Kidney capillary endothelial cell (primary cell): ENCODE measurements at regions not wholly inside any gene's neighbourhood (a gene's known extent, or its start where the extent isn't known, plus 50 kb on each side); places are given as distances from the start of the nearest gene placed in this dataset.
"Not testable (repeated sequence)": the region's sequence is repeated elsewhere in the genome, so short reads cannot be mapped to it uniquely, and the experiment has no call there.

Experiments used
- DNase-seq: peaks from one replicate; pipeline ENCODE4 v3.0.0-alpha.2; 2018; ENCODE audit warnings: low spot score

DNA sequence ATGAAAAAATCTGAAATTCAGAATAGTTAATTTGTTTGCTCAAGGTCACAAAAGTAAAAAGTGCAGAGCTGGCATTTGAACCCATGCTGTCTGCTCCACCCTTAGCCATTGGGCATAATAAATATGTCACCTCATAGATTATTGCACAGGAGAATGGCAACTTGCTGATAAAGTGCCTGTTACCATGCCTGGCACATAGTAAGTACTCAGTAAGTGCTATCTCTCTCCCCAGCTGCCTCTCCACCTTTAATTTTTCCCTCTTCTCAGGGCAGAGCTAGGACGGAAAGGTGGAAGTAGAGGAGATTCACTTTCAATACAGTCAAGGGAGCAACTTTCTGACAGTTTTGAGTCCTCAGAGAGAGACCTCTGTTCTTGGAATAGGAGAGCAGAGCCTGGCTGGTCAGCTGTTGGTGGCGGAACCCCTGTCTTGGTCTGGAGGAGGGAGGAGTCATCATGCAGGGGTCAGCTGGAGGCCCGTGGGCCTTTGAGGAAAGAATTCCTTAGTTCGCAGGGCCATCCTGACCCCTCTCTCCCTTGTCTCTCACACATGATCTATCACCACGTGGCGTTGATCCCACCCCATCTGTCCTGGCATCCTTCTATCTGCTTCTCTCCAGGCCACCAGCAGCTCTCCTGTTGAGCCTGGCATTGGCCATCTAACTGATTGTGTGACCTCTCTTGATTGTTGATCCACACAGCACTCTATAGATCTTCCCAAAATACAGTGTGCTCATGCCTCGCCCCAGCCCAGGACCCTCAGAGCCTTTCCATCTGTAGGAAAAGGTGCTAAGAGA is 149.3 kb downstream of the RPLP1 start:
- DNase-seq, result no peak

- no peak for DNase-seq
Observed at GRCh38 chr15:69602921-69603320, 150.3 kb downstream of the RPLP1 start.

DNA sequence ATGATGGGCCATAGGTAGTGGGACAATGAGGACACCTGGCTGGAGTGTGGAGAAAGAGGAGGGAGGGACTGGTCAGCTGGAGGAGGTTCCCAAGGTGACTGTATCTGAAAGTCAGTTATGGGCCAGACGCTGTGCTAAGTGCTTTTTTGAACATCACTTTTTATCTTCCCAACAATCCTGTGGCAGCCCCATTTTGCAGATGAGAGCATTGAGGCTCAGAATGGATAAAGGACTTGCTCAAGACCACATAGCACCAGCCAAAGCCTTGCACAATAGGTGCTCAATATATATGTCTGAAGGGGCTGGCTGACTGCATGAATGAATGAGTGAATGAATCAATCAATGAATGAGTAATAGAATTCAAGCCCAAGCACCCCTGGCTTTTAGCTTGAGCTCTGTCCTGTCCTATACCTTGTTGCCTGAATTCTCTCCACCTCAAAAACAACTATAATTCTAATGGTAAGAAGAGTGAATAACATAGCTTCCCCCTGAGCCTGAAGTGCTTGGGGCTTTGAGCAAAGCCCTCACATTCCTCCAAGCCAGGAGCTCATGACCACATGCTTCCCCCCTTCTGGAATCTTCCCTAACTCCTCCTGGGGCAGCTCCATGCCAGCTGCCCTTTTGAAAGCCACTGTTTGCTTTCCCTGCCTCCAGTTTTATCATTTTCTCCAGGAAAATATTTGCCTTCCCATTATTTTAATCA is 150.9 kb downstream of the RPLP1 start:
- no peak for DNase-seq

DNA sequence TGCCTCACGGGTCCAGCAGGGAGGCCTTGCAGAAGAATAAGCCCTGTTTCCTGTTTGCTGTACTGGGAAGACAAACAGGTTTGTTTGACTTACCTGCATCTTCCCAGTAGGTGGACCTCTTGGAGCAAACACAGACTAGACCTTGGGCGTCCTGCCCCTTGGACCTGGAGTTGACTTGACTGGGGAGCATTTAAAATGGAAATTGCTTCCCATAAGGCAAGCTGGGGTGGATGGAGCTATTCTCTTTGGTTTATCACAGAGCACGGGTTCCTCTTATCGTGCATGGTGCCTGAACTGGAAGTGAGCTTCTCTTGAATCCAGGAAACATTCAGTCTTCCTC is 151.4 kb downstream of the RPLP1 start:
- no peak for DNase-seq

DNA sequence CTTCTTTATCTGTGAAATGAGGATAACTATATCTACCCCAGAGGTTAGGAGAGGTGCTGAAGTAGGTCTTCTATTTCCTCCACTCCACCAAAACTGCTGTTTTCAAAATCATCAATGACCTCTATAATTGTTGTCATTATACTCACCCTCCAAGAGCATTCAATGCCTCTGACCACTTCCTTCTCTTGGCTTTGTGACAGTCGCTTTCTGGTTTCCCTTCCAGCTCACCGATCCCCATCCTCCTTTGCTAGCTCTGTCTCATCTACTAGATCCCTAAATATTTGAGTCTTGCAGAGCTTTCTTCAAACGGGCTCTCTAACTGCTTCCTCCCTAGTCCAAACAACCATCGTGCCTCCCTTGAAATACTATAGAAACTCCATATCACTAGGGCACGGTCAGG is 153.5 kb downstream of the RPLP1 start:
- DNase-seq, result no peak

GRCh38 chr15:69606921-69607500 is 154.4 kb downstream of the RPLP1 start:
- DNase-seq, result no peak

GRCh38 chr15:69608661-69609060 is 156.0 kb downstream of the RPLP1 start:
- DNase-seq, result no peak

- no peak for DNase-seq
Observed at GRCh38 chr15:69609176-69609575, 156.6 kb downstream of the RPLP1 start.

DNA sequence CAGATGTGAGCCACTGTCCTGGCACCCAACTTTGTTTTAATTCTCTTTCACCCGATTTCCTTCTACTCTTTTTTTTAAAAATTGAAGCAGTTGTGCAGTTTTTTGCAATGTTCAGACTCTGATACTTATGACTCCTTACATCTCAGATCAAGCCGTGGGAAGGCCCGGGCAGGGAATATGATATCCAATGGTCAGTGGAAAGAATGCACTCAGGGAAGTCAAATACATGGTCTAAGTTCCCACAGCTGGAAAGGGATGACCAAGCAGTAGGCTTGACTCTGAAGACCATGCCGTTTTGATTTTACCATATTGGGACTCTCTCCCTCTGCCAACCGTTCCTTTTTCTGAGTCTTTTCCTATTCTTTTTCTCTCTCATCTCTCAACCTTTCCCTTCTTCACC is 157.2 kb downstream of the RPLP1 start:
- DNase-seq, result no peak

DNA sequence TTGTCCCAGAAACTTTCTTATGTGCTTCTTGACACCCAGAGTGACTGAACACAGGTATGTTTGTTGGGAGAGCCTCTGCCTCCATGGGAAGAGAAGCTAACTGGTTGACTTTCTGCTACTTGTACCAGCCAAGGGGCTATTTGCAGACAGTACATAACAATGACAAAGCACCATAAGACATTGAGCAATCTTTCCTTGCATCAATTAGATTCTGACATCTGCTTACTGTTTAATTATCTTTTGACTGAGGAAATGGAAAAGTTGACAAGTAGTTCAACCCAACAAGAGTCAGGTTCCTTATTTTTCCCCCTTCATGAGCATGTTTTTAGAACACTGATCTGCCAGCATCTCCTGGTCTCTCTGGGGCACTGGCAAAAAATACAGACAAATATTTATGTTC is 157.7 kb downstream of the RPLP1 start:
- no peak for DNase-seq

- no peak for DNase-seq
Observed at GRCh38 chr15:69610858-69611257, 158.2 kb downstream of the RPLP1 start.

- DNase-seq, result no peak
Observed at GRCh38 chr15:69612112-69612511, 159.5 kb downstream of the RPLP1 start.

DNA sequence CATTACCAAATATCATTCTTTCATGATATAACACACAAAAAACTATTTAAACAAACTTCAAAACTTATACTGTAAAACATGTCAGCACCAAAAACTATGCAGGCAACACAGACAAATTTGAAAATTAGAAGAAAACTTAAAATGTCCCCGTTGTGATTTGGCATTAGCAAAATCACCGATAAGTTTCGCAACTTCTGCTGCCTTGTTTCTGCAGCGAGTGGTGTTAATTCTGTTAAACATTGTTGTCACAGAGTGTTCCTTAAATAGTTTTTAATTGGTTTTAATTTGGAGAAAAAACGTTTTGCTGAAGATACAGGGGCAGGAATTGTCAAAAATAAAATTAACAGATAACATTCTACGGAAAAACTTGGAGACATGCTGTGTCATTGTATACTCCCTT is 160.6 kb downstream of the RPLP1 start:
- DNase-seq, result no peak

GRCh38 chr15:69613988-69614387 is 161.4 kb downstream of the RPLP1 start:
- no peak for DNase-seq

DNA sequence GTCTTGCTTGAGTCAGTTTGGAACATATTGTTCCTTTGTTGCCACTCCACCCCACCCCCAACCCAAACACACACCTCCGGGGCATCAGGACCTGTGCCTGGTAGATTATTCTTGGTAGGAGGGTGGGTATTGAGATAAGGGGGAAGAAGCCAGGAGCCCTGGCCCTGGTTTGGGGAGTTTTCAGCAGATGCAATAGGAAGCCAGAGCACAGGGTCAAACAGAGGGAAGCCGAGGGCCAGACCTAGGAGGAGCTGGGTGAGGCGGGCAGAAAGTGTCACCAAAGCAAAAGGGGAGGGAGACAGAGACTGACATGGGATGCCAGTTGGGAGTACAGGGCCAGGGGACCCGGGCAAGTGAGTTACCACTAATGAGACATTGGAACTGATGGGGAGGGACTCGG is 163.1 kb downstream of the RPLP1 start:
- no peak for DNase-seq

DNA sequence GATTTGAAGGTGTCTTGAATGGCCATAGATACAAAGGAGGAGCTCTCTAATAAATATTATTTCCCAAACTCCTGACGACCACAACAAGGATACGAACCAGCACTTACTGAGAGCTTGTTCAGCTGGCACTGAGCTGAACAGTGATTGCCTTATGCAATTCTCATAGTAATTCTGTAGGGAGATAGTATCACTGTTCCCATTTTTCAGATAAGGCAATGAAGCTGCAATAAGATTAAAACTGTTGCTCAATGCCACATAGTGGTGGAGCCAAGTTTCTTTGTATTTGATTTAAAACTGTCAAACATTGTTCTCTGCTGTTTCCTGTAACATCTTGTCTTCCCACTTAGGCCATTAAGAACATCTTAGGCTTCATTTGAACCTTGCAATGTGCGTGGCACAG is 163.9 kb downstream of the RPLP1 start:
- no peak for DNase-seq

DNA sequence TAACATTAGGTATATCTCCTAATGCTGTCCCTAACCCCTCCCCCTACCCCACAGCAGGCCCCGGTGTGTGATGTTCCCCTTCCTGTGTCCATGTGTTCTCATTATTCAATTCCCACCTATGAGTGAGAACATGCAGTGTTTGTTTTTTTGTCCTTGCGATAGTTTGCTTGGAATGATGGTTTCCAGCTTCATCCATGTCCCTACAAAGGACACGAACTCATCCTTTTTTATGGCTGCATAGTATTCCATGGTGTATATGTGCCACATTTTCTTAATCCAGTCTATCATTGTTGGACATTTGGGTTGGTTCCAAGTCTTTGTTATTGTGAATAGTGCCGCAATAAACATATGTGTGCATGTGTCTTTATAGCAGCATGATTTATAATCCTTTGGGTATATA is 164.5 kb downstream of the RPLP1 start:
- DNase-seq, result not testable (repeated sequence)

DNA sequence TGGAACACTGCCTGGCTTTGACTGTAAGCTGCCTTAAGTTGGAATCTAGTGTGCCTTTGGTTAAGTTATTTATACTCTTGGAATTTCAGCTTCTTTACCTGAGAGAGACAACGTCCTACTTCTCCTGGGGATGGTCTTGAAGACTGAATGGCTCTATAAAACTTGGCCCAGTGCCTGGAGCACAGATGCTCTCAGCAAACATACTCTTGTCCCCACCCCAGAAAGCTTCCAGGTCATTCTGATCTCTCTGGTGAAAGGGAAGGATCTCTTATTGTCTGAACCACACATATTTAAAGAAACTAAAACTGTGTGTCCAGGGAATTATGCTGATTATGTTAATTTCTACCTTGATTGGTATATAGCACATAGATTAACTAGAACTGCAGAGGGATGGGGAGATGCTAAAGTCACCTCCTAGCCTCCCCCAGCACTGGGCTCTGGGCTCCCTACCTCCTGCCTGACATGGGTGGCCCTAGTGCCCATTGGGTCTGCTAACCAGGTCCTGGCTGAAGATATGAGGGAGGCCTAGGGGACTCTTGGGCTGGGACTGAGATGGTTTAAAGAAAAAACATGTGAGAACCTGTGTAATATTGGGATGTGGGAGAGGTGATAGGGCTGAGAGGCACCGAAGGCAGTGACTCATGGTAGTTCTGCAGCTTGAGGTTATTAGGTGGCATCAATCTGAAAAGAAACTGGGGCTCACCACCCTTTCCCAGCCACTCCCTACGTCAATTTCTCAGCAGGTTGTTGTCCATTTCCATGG is 171.0 kb downstream of the RPLP1 start:
- DNase-seq, result no peak

- DNase-seq, result no peak
Observed at GRCh38 chr15:69624155-69624520, 171.5 kb downstream of the RPLP1 start.

- no peak for DNase-seq
Observed at GRCh38 chr15:69624816-69625215, 172.2 kb downstream of the RPLP1 start.

GRCh38 chr15:69625328-69625727 is 172.7 kb downstream of the RPLP1 start:
- no peak for DNase-seq

- DNase-seq, result no peak
Observed at GRCh38 chr15:69626095-69627066, 173.8 kb downstream of the RPLP1 start.
